ENCODE measurements at regions not wholly inside any gene's neighbourhood (a gene's known extent, or its start where the extent isn't known, plus 50 kb on each side); places are given as distances from the start of the nearest gene placed in this dataset.

- no peak for TF ChIP-seq CTCF (IDR thresholded peaks at IDR 0.05; ENCODE audit: borderline replicate concordance, extremely low read depth, insufficient read depth)
- DNase-seq (no peak), FAIRE-seq (no peak)
- Histone ChIP-seq H3K4me3 (ENCODE audit: low read length in 3 of 3) (no peak overlapping the region), H3K4me1 (ENCODE audit: control insufficient read depth in 2 of 3, insufficient read depth in 2 of 3, low read depth in 1 of 3, low read length in 3 of 3) (no peaks in the 10 kb centered on the region), H3K36me3 (ENCODE audit: control insufficient read depth in 2 of 3, insufficient read depth in 3 of 3, low read length in 3 of 3) (no peaks in the 10 kb centered on the region), H3K27me3 (ENCODE audit: control insufficient read depth, insufficient read depth, low read length) (no peaks in the 10 kb centered on the region), H3K9ac (ENCODE audit: low read length in 3 of 3) (no peak overlapping the region), H3K27ac (ENCODE audit: low read depth in 2 of 2, low read length in 2 of 2) (no peak overlapping the region), H3K9me3 (ENCODE audit: control insufficient read depth in 2 of 3, insufficient read depth in 1 of 3, low read length in 3 of 3) (no peaks in the 10 kb centered on the region)
- intact Hi-C loops (cut with DNase I), result no loop called here
Measured at GRCh38 chr5:74164725-74165235, 475.7 kb downstream of the ENC1 start.

- H3K4me3 ChIP-seq (ENCODE audit: low read length in 3 of 3), result no peak overlapping the region
- no peak overlapping the region for H3K27ac ChIP-seq (ENCODE audit: low read depth in 2 of 2, low read length in 2 of 2)
- H3K9ac ChIP-seq (ENCODE audit: low read length in 3 of 3), result no peak overlapping the region
- DNase-seq, result no peak
- no peaks in the 10 kb centered on the region for H3K4me1 ChIP-seq (ENCODE audit: control insufficient read depth in 2 of 3, insufficient read depth in 2 of 3, low read depth in 1 of 3, low read length in 3 of 3)
- H3K27me3 ChIP-seq (ENCODE audit: control insufficient read depth, insufficient read depth, low read length), result no peaks in the 10 kb centered on the region
- no peaks in the 10 kb centered on the region for H3K9me3 ChIP-seq (ENCODE audit: control insufficient read depth in 2 of 3, insufficient read depth in 1 of 3, low read length in 3 of 3)
- intact Hi-C loops (cut with DNase I), result no loop called here
- no peak for TF ChIP-seq CTCF (IDR thresholded peaks at IDR 0.05; ENCODE audit: borderline replicate concordance, extremely low read depth, insufficient read depth)
- H3K36me3 ChIP-seq (ENCODE audit: control insufficient read depth in 2 of 3, insufficient read depth in 3 of 3, low read length in 3 of 3), result no peaks in the 10 kb centered on the region
- no peak for FAIRE-seq
Measured at GRCh38 chr5:74162524-74162923, 478.0 kb downstream of the ENC1 start.

- FAIRE-seq, result no peak
Measured at GRCh38 chr5:74161170-74161569, 479.4 kb downstream of the ENC1 start.

More at GRCh38 chr5:74161170-74161569, 479.4 kb downstream of the ENC1 start:
- no peaks in the 10 kb centered on the region for H3K27me3 ChIP-seq (ENCODE audit: control insufficient read depth, insufficient read depth, low read length)
- no peak overlapping the region for H3K4me3 ChIP-seq (ENCODE audit: low read length in 3 of 3)
- intact Hi-C loops (cut with DNase I), result no loop called here
- no peak for DNase-seq
- H3K27ac ChIP-seq (ENCODE audit: low read depth in 2 of 2, low read length in 2 of 2), result no peak overlapping the region
- TF ChIP-seq CTCF (IDR thresholded peaks at IDR 0.05; ENCODE audit: borderline replicate concordance, extremely low read depth, insufficient read depth), result no peak
- H3K36me3 ChIP-seq (ENCODE audit: control insufficient read depth in 2 of 3, insufficient read depth in 3 of 3, low read length in 3 of 3), result no peaks in the 10 kb centered on the region
- H3K9ac ChIP-seq (ENCODE audit: low read length in 3 of 3), result no peak overlapping the region
- H3K4me1 ChIP-seq (ENCODE audit: control insufficient read depth in 2 of 3, insufficient read depth in 2 of 3, low read depth in 1 of 3, low read length in 3 of 3), result no peaks in the 10 kb centered on the region
- H3K9me3 ChIP-seq (ENCODE audit: control insufficient read depth in 2 of 3, insufficient read depth in 1 of 3, low read length in 3 of 3), result no peaks in the 10 kb centered on the region

Data from kidney (tissue), 13 donors.